Spleen (tissue), 11 donors: ENCODE measurements at regions not wholly inside any gene's neighbourhood (a gene's known extent, or its start where the extent isn't known, plus 50 kb on each side); places are given as distances from the start of the nearest gene placed in this dataset.

ENCODE experiments used
- DNase-seq: peaks from one replicate; pipeline ENCODE4 v3.0.0-alpha.2; 2020
- H3K27ac ChIP-seq, 8 donors: fragments of 200-600 bp; sonication (generic) in 7 of 8; 1 replicate in 4 of 8; 2 replicates in 4 of 8; pipeline versions ENCODE4 v1.5.0 to v1.8.0; 2016 to 2021; ENCODE audit warnings: inconsistent platforms in 4 of 8, mild to moderate bottlenecking in 4 of 8, moderate library complexity in 1 of 8
- H3K27me3 ChIP-seq, 7 donors: fragments of 200-600 bp; sonication (generic) in 6 of 7; replicated peaks in 1 of 7; 1 replicate in 4 of 7; 2 replicates in 3 of 7; pipeline versions ENCODE4 v1.5.0 to v1.8.0; 2016 to 2021; ENCODE audit warnings: inconsistent platforms in 3 of 7, mild to moderate bottlenecking in 1 of 7
- H3K36me3 ChIP-seq, 6 donors: fragments of 200-600 bp; sonication (generic) in 5 of 6; 1 replicate in 4 of 6; 2 replicates in 2 of 6; pipeline versions ENCODE4 v1.5.0 to v1.8.0; 2016 to 2021; ENCODE audit warnings: inconsistent platforms in 2 of 6
- H3K4me1 ChIP-seq, 6 donors: fragments of 200-600 bp; sonication (generic) in 5 of 6; 1 replicate in 3 of 6; 2 replicates in 3 of 6; pipeline versions ENCODE4 v1.5.0 to v1.8.0; 2016 to 2021; ENCODE audit warnings: inconsistent platforms in 3 of 6
- H3K4me3 ChIP-seq, 8 donors: fragments of 200-600 bp; sonication (generic) in 7 of 8; 1 replicate in 4 of 8; 2 replicates in 4 of 8; pipeline versions ENCODE4 v1.5.0 to v1.8.0; 2016 to 2021; ENCODE audit warnings: inconsistent platforms in 4 of 8, mild to moderate bottlenecking in 4 of 8, moderate library complexity in 2 of 8
- H3K9me3 ChIP-seq, 8 donors: fragments of 200-600 bp; sonication (generic) in 7 of 8; 1 replicate in 4 of 8; 2 replicates in 4 of 8; pipeline versions ENCODE4 v1.5.0 to v1.8.0; 2016 to 2021; ENCODE audit warnings: inconsistent platforms in 4 of 8
- POLR2A ChIP-seq, 3 donors: fragments of 450-650 bp; IDR thresholded peaks; one replicate each; pipeline ENCODE4 v1.5.1; 2017; ENCODE audit warnings: antibody characterized with exemption in 3 of 3, mild to moderate bottlenecking in 1 of 3
- POLR2AphosphoS5 ChIP-seq, 3 donors: sonication (generic); formaldehyde crosslinking; IDR thresholded peaks; one replicate each; pipeline ENCODE4 v1.5.1; 2017; ENCODE audit warnings: antibody characterized with exemption in 3 of 3
- WGBS, 5 donors: extraction: QIAGEN DNeasy Blood & Tissue Kit in 3 of 5; methylation state at CpG; one replicate each; pipeline versions ENCODE4 v1.1.5 to v1.1.7; 2013 to 2018; 5-methylcytosine and 5-hydroxymethylcytosine counted together
- intact Hi-C: fragments of 100-400 bp; cut with DNase I; formaldehyde crosslinking; loops from one replicate; pipeline ENCODE4 v1.15.0; 2023; ENCODE audit warnings: low total_unique reads
- TF ChIP-seq, protein P1 (sequence below), 11 experiments: fragments of 200-600 bp in 7 of 11; fragments of 450-650 bp in 4 of 11; sonication (generic) in 4 of 11; IDR thresholded peaks in 8 of 11; conservative IDR thresholded peaks in 3 of 11; 1 replicate in 7 of 11; 2 replicates in 4 of 11; pipeline versions ENCODE4 v1.4.0 to v1.8.0; 2016 to 2021; ENCODE audit warnings: antibody characterized with exemption in 11 of 11, inconsistent platforms in 4 of 11, mild to moderate bottlenecking in 1 of 11
- donor health status: healthy with polysubstance abuse.
- donor health status: DM: no; HTN: no; CAD: no; lungs with moderate emphysema.
- donor health status: DM: no; HTN: no; CAD: no.
- donor health status: Bipolar disorder and iron deficiency.
- donor health status: healthy.
- donor health status: DM: no; HTN: no; CAD: no.
- donor health status: DM: yes; HTN: yes; CAD: no.

DNA sequence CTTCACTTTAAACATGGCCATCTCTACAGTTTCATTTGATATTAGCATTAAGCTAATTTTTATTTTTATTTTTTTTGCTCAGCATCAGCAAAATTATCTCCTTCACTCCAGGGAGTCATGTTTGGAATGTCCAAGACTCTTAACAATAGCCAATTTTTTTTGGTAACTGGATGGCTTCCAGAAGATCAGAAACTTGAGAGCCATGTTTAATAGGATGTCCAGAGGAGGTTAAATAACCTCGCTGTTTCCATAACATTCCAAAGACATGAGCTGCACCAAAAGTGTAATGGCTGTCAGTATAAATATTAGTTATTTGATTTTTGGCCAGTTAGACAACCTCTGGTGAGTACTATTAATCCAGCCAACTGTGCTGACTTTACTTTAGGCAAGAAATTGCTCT lies 80.7 kb downstream of the DNTTIP2 start:
- no peak overlapping the region for H3K27ac ChIP-seq
- no peak for TF ChIP-seq POLR2AphosphoS5 (IDR thresholded peaks at IDR 0.05)
- TF ChIP-seq, protein P1, sequence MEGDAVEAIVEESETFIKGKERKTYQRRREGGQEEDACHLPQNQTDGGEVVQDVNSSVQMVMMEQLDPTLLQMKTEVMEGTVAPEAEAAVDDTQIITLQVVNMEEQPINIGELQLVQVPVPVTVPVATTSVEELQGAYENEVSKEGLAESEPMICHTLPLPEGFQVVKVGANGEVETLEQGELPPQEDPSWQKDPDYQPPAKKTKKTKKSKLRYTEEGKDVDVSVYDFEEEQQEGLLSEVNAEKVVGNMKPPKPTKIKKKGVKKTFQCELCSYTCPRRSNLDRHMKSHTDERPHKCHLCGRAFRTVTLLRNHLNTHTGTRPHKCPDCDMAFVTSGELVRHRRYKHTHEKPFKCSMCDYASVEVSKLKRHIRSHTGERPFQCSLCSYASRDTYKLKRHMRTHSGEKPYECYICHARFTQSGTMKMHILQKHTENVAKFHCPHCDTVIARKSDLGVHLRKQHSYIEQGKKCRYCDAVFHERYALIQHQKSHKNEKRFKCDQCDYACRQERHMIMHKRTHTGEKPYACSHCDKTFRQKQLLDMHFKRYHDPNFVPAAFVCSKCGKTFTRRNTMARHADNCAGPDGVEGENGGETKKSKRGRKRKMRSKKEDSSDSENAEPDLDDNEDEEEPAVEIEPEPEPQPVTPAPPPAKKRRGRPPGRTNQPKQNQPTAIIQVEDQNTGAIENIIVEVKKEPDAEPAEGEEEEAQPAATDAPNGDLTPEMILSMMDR (IDR thresholded peaks at IDR 0.05 in 8 of 11, conservative IDR thresholded peaks at IDR 0.05 in 3 of 11): no peak
- TF ChIP-seq POLR2A (IDR thresholded peaks at IDR 0.05): no peak
- H3K4me3 ChIP-seq: no peak overlapping the region
- H3K4me1 ChIP-seq: peaks cover 0 to 3% (median 0%) of the 10 kb centered on the region in 6 donors
- DNase-seq: no peak
- 70 to 89% (median 88%) methylated on average over 1 of the region's 1 CpG for WGBS, 5 donors
- H3K27me3 ChIP-seq: no peaks in the 10 kb centered on the region
- no peaks in the 10 kb centered on the region for H3K36me3 ChIP-seq
- intact Hi-C loops: no loop called here
- no peaks in the 10 kb centered on the region for H3K9me3 ChIP-seq

DNA sequence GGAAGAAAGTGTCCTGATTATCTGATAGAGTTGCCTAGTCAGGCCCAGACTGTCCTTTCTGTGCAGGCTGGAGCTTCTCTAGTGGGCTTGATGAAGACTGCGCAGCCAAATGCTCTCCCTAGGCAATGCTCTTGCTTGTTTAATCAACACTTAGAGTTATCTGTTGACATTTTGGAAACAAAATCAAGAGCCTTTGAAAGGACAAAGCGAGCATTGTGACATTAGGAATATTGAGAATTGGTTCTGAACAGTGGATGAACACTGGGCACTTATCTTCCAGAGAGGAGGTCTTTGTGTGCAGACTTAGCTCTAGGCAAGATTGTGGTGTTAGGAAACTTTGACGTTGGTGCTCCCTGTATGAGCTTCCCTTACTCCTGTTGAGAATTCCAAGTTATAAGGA lies 94.5 kb downstream of the DNTTIP2 start:
- WGBS, 5 donors: 91 to 99% (median 94%) methylated on average over 3 of the region's 3 CpGs
- intact Hi-C loops: no loop called here
- TF ChIP-seq POLR2A (IDR thresholded peaks at IDR 0.05) (no peak), POLR2AphosphoS5 (IDR thresholded peaks at IDR 0.05) (no peak)
- TF ChIP-seq, protein P1 (IDR thresholded peaks at IDR 0.05 in 8 of 11, conservative IDR thresholded peaks at IDR 0.05 in 3 of 11): no peak
- no peaks in the 10 kb centered on the region for H3K36me3 ChIP-seq
- no peak for DNase-seq
- H3K9me3 ChIP-seq: peaks cover 0 to 21% (median 17%) of the 10 kb centered on the region in 8 donors
- H3K27me3 ChIP-seq: no peaks in the 10 kb centered on the region
- H3K27ac ChIP-seq: no peak overlapping the region
- H3K4me3 ChIP-seq: no peak overlapping the region
- H3K4me1 ChIP-seq: no peaks in the 10 kb centered on the region

DNA sequence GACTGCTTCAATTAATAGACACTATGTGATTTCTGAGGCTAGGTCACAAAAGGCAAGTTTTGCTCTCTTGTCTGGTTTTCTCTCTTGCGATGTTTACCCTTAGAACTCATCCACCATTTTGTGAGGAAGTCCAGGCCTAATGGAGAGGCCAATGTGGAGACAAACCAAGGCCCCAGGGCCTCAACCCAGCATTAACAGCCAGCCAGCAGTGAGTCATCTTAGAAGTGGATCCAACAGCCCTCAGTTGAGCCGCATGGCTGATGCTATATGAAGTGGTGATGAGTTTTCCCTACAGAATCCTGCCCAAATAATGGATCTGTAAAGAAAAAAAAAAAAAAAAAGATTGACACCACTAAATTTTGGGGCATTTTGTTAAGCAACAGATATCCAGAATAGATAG lies 95.1 kb downstream of the DNTTIP2 start:
- peaks cover 0 to 14% (median 10%) of the 10 kb centered on the region in 8 donors for H3K9me3 ChIP-seq
- TF ChIP-seq POLR2AphosphoS5 (IDR thresholded peaks at IDR 0.05) (no peak), POLR2A (IDR thresholded peaks at IDR 0.05) (no peak)
- TF ChIP-seq, protein P1 (IDR thresholded peaks at IDR 0.05 in 8 of 11, conservative IDR thresholded peaks at IDR 0.05 in 3 of 11): no peak
- 92 to 100% (median 92%) methylated on average over 2 of the region's 2 CpGs for WGBS, 5 donors
- intact Hi-C loops: no loop called here
- H3K27me3 ChIP-seq: no peaks in the 10 kb centered on the region
- H3K27ac ChIP-seq: no peak overlapping the region
- H3K36me3 ChIP-seq: no peaks in the 10 kb centered on the region
- DNase-seq: no peak
- H3K4me1 ChIP-seq: no peaks in the 10 kb centered on the region
- H3K4me3 ChIP-seq: no peak overlapping the region

DNA sequence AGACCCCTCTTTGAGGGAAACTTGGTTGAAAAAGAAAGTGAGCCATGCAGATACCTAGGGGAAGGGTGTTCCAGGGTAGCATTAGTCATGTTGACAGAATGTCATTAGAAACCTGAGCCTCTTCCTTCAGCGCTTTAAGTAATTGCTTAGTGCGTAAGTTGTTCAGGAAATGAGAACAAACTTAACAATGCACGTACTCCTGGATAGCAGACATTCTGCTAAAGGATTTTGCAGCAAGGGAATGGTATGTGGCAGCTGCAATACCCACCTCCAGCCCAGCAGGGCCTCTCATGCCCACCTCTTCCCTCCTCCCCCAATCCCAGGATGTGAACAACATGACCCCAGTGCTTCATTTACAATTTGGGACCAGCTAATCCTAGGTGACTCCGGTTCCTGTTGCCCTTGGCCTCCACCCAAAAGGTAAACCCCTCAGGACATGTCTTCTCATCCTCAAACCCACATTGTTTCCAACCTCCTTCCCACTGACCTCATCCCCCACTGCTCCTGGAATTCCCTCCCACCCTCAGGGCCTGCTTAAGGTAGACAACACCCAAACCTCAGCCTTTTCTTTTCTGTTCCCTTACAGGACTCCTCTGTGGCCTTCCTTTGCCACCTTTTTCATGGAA lies 98.0 kb upstream of the BCAR3 start:
- Histone ChIP-seq H3K27me3 (no peaks in the 10 kb centered on the region), H3K4me3 (no peak overlapping the region), H3K36me3 (no peaks in the 10 kb centered on the region), H3K9me3 (no peaks in the 10 kb centered on the region), H3K27ac (no peak overlapping the region), H3K4me1 (no peaks in the 10 kb centered on the region)
- no peak for DNase-seq
- WGBS, 5 donors: 82 to 88% (median 85%) methylated on average over 4 of the region's 4 CpGs
- TF ChIP-seq POLR2A (IDR thresholded peaks at IDR 0.05) (no peak), POLR2AphosphoS5 (IDR thresholded peaks at IDR 0.05) (no peak)
- TF ChIP-seq, protein P1 (IDR thresholded peaks at IDR 0.05 in 8 of 11, conservative IDR thresholded peaks at IDR 0.05 in 3 of 11): no peak
- intact Hi-C loops: no loop called here
